ENCODE measurements at regions not wholly inside any gene's neighbourhood (a gene's known extent, or its start where the extent isn't known, plus 50 kb on each side); places are given as distances from the start of the nearest gene placed in this dataset.

GRCh38 chr2:4591261-4591660 lies 887.9 kb downstream of the DCDC2C start:
- Mint-ChIP-seq H3K27ac (ENCODE audit: unreplicated experiment) (no peak overlapping the region), H3K4me1 (ENCODE audit: low read depth, unreplicated experiment) (no peaks in the 10 kb centered on the region), H3K9me3 (ENCODE audit: unreplicated experiment) (no peaks in the 10 kb centered on the region), H3K27me3 (ENCODE audit: insufficient read depth, unreplicated experiment) (peaks cover 5% of the 10 kb centered on the region), H3K4me3 (ENCODE audit: unreplicated experiment) (no peak overlapping the region), H3K36me3 (ENCODE audit: insufficient read depth, unreplicated experiment) (no peaks in the 10 kb centered on the region)
- intact Hi-C loops (cut with micrococcal nuclease; ENCODE audit: unreplicated experiment) = no loop called here
- no peaks in the 10 kb centered on the region for H3K27me3 ChIP-seq (replicated peaks; ENCODE audit: control insufficient read depth, insufficient read depth, low read length)
- no TSS peak for BruUV-seq (replicated peaks)
- H3K9me3 ChIP-seq = no peaks in the 10 kb centered on the region
- no peak for TF ChIP-seq CTCF (IDR thresholded peaks at IDR 0.05; ENCODE audit: insufficient read depth in 1 of 2, low read depth in 1 of 2, low read length in 1 of 2, severe bottlenecking in 1 of 2, unreplicated experiment in 1 of 2)
- no peaks in the 10 kb centered on the region for H3K36me3 ChIP-seq (ENCODE audit: control insufficient read depth, insufficient read depth, low read length)
- H3K4me1 ChIP-seq = no peaks in the 10 kb centered on the region
- CTCF ChIA-PET = no interaction called here
- no peak overlapping the region for H3K4me3 ChIP-seq (ENCODE audit: low read depth, low read length)
- POLR2A ChIA-PET = no interaction called here
- no peak for DNase-seq

- Mint-ChIP-seq H3K36me3 (ENCODE audit: insufficient read depth, unreplicated experiment) (no peaks in the 10 kb centered on the region), H3K27me3 (ENCODE audit: insufficient read depth, unreplicated experiment) (no peaks in the 10 kb centered on the region), H3K4me1 (ENCODE audit: low read depth, unreplicated experiment) (no peaks in the 10 kb centered on the region), H3K27ac (ENCODE audit: unreplicated experiment) (no peak overlapping the region), H3K9me3 (ENCODE audit: unreplicated experiment) (no peaks in the 10 kb centered on the region), H3K4me3 (ENCODE audit: unreplicated experiment) (no peak overlapping the region)
- Histone ChIP-seq H3K27me3 (replicated peaks; ENCODE audit: control insufficient read depth, insufficient read depth, low read length) (no peaks in the 10 kb centered on the region), H3K9me3 (no peaks in the 10 kb centered on the region), H3K36me3 (ENCODE audit: control insufficient read depth, insufficient read depth, low read length) (no peaks in the 10 kb centered on the region), H3K4me1 (no peaks in the 10 kb centered on the region), H3K4me3 (ENCODE audit: low read depth, low read length) (no peak overlapping the region)
- intact Hi-C loops (cut with micrococcal nuclease; ENCODE audit: unreplicated experiment) = no loop called here
- DNase-seq = no peak
- BruUV-seq (replicated peaks) = no TSS peak
- CTCF ChIA-PET = no interaction called here
- POLR2A ChIA-PET = no interaction called here
- TF ChIP-seq CTCF (IDR thresholded peaks at IDR 0.05; ENCODE audit: insufficient read depth in 1 of 2, low read depth in 1 of 2, low read length in 1 of 2, severe bottlenecking in 1 of 2, unreplicated experiment in 1 of 2) = no peak
Observed at GRCh38 chr2:4597400-4597799, 894.0 kb downstream of the DCDC2C start.

- H3K4me3 ChIP-seq (ENCODE audit: low read depth, low read length) = no peak overlapping the region
- H3K27me3 Mint-ChIP-seq (ENCODE audit: insufficient read depth, unreplicated experiment) = no peaks in the 10 kb centered on the region
- no peaks in the 10 kb centered on the region for H3K4me1 Mint-ChIP-seq (ENCODE audit: low read depth, unreplicated experiment)
- no peaks in the 10 kb centered on the region for H3K27me3 ChIP-seq (replicated peaks; ENCODE audit: control insufficient read depth, insufficient read depth, low read length)
- BruUV-seq (replicated peaks) = no TSS peak
- H3K4me1 ChIP-seq = no peaks in the 10 kb centered on the region
- no peaks in the 10 kb centered on the region for H3K36me3 ChIP-seq (ENCODE audit: control insufficient read depth, insufficient read depth, low read length)
- TF ChIP-seq CTCF (IDR thresholded peaks at IDR 0.05; ENCODE audit: insufficient read depth in 1 of 2, low read depth in 1 of 2, low read length in 1 of 2, severe bottlenecking in 1 of 2, unreplicated experiment in 1 of 2) = no peak
- H3K27ac Mint-ChIP-seq (ENCODE audit: unreplicated experiment) = no peak overlapping the region
- H3K4me3 Mint-ChIP-seq (ENCODE audit: unreplicated experiment) = no peak overlapping the region
- no peak for DNase-seq
- no peaks in the 10 kb centered on the region for H3K9me3 Mint-ChIP-seq (ENCODE audit: unreplicated experiment)
- no peaks in the 10 kb centered on the region for H3K9me3 ChIP-seq
- CTCF ChIA-PET = no interaction called here
- intact Hi-C loops (cut with micrococcal nuclease; ENCODE audit: unreplicated experiment) = no loop called here
- no peaks in the 10 kb centered on the region for H3K36me3 Mint-ChIP-seq (ENCODE audit: insufficient read depth, unreplicated experiment)
- POLR2A ChIA-PET = no interaction called here
Observed at GRCh38 chr2:4604767-4605166, 901.4 kb downstream of the DCDC2C start.

Data from Caco-2 (cell line).